ENCODE measurements at regions not wholly inside any gene's neighbourhood (a gene's known extent, or its start where the extent isn't known, plus 50 kb on each side); places are given as distances from the start of the nearest gene placed in this dataset.

GRCh38 chr13:34623331-34623730 is 318.7 kb upstream of the NBEA start:
- Histone ChIP-seq H2BK120ac (ENCODE audit: low read depth, low read length) (no peak overlapping the region), H3K4me3 (ENCODE audit: low read length in 2 of 2) (no peak overlapping the region), H3K9me3 (replicated peaks in 1 of 2; ENCODE audit: control insufficient read depth in 2 of 2, insufficient read depth in 1 of 2, low read depth in 1 of 2, low read length in 2 of 2) (no peaks in the 10 kb centered on the region), H3K4me2 (ENCODE audit: insufficient read depth, low read length, poor library complexity, severe bottlenecking) (no peak overlapping the region), H3K9ac (ENCODE audit: low read depth, low read length, poor library complexity) (no peak overlapping the region), H3K14ac (ENCODE audit: low read length) (no peak overlapping the region), H2AK5ac (ENCODE audit: low read depth, low read length) (peak overlapping the region; percentile 24), H3K18ac (ENCODE audit: low read length) (peak overlapping the region; percentile 15), H3K36me3 (replicated peaks in 1 of 2; ENCODE audit: control insufficient read depth in 2 of 2, insufficient read depth in 2 of 2, low read length in 2 of 2) (no peaks in the 10 kb centered on the region), H3K4ac (ENCODE audit: low read length) (no peak overlapping the region), H3K4me1 (ENCODE audit: control insufficient read depth in 2 of 2, insufficient read depth in 1 of 2, low read depth in 1 of 2, low read length in 2 of 2) (peaks cover 0 to 7% of the 10 kb centered on the region in 2 donors), H2BK15ac (ENCODE audit: low read length) (no peak overlapping the region), H2BK5ac (ENCODE audit: low read length) (no peak overlapping the region), H3K23ac (ENCODE audit: low read depth, low read length, poor library complexity) (no peak overlapping the region), H2BK12ac (ENCODE audit: low read length) (no peak overlapping the region), H2AFZ (ENCODE audit: low read length) (no peak overlapping the region), H4K91ac (ENCODE audit: low read depth, low read length, poor library complexity) (no peak overlapping the region), H4K8ac (ENCODE audit: low read depth, low read length) (no peak overlapping the region), H3K27me3 (ENCODE audit: control insufficient read depth in 3 of 3, insufficient read depth in 3 of 3, low read depth in 1 of 3, low read length in 3 of 3) (no peaks in the 10 kb centered on the region), H3K79me1 (ENCODE audit: low read depth, low read length) (no peaks in the 10 kb centered on the region), H3K27ac (replicated peaks; ENCODE audit: low read length) (no peak overlapping the region)
- no peak for DNase-seq (ENCODE audit: low spot score)
- WGBS, 2 donors (ENCODE audit: extremely low coverage in 2 of 2, insufficient read length in 2 of 2, insufficient replicate concordance in 1 of 2), result no CpG with 5 or more reads among the region's 4 CpGs

GRCh38 chr13:34627509-34628208 is 314.4 kb upstream of the NBEA start:
- no peaks in the 10 kb centered on the region for H3K36me3 ChIP-seq (replicated peaks in 1 of 2; ENCODE audit: control insufficient read depth in 2 of 2, insufficient read depth in 2 of 2, low read length in 2 of 2)
- H3K79me1 ChIP-seq (ENCODE audit: low read depth, low read length), result no peaks in the 10 kb centered on the region
- no peak overlapping the region for H4K91ac ChIP-seq (ENCODE audit: low read depth, low read length, poor library complexity)
- H3K14ac ChIP-seq (ENCODE audit: low read length), result no peak overlapping the region
- no peak overlapping the region for H2BK15ac ChIP-seq (ENCODE audit: low read length)
- no peak overlapping the region for H3K23ac ChIP-seq (ENCODE audit: low read depth, low read length, poor library complexity)
- H3K4ac ChIP-seq (ENCODE audit: low read length), result no peak overlapping the region
- peak overlapping the region; percentile 29 for H3K4me2 ChIP-seq (ENCODE audit: insufficient read depth, low read length, poor library complexity, severe bottlenecking)
- no peaks in the 10 kb centered on the region for H3K9me3 ChIP-seq (replicated peaks in 1 of 2; ENCODE audit: control insufficient read depth in 2 of 2, insufficient read depth in 1 of 2, low read depth in 1 of 2, low read length in 2 of 2)
- H3K27me3 ChIP-seq (ENCODE audit: control insufficient read depth in 3 of 3, insufficient read depth in 3 of 3, low read depth in 1 of 3, low read length in 3 of 3), result no peaks in the 10 kb centered on the region
- WGBS, 2 donors (ENCODE audit: extremely low coverage in 2 of 2, insufficient read length in 2 of 2, insufficient replicate concordance in 1 of 2), result no CpG with 5 or more reads among the region's 9 CpGs
- peak; percentile 80 for DNase-seq (ENCODE audit: low spot score)
- H2BK12ac ChIP-seq (ENCODE audit: low read length), result no peak overlapping the region
- peaks cover 0 to 10% of the 10 kb centered on the region in 2 donors for H3K4me1 ChIP-seq (ENCODE audit: control insufficient read depth in 2 of 2, insufficient read depth in 1 of 2, low read depth in 1 of 2, low read length in 2 of 2)
- H3K18ac ChIP-seq (ENCODE audit: low read length), result no peak overlapping the region
- peak overlapping the region; percentile 12 for H3K27ac ChIP-seq (replicated peaks; ENCODE audit: low read length)
- no peak overlapping the region for H3K9ac ChIP-seq (ENCODE audit: low read depth, low read length, poor library complexity)
- no peak overlapping the region for H4K8ac ChIP-seq (ENCODE audit: low read depth, low read length)
- no peak overlapping the region for H2BK5ac ChIP-seq (ENCODE audit: low read length)
- H3K4me3 ChIP-seq (ENCODE audit: low read length in 2 of 2), result no peak overlapping the region
- H2AFZ ChIP-seq (ENCODE audit: low read length), result no peak overlapping the region
- no peak overlapping the region for H2BK120ac ChIP-seq (ENCODE audit: low read depth, low read length)
- no peak overlapping the region for H2AK5ac ChIP-seq (ENCODE audit: low read depth, low read length)

GRCh38 chr13:34628209-34628682 is 313.8 kb upstream of the NBEA start:
- no peak overlapping the region for H3K23ac ChIP-seq (ENCODE audit: low read depth, low read length, poor library complexity)
- no peak overlapping the region for H2BK120ac ChIP-seq (ENCODE audit: low read depth, low read length)
- no peak overlapping the region for H4K8ac ChIP-seq (ENCODE audit: low read depth, low read length)
- H3K79me1 ChIP-seq (ENCODE audit: low read depth, low read length), result no peaks in the 10 kb centered on the region
- H2BK12ac ChIP-seq (ENCODE audit: low read length), result no peak overlapping the region
- H3K4me1 ChIP-seq (ENCODE audit: control insufficient read depth in 2 of 2, insufficient read depth in 1 of 2, low read depth in 1 of 2, low read length in 2 of 2), result peaks cover 0 to 10% of the 10 kb centered on the region in 2 donors
- H2BK5ac ChIP-seq (ENCODE audit: low read length), result no peak overlapping the region
- no peak overlapping the region for H3K4me2 ChIP-seq (ENCODE audit: insufficient read depth, low read length, poor library complexity, severe bottlenecking)
- no peaks in the 10 kb centered on the region for H3K27me3 ChIP-seq (ENCODE audit: control insufficient read depth in 3 of 3, insufficient read depth in 3 of 3, low read depth in 1 of 3, low read length in 3 of 3)
- no peak overlapping the region for H2AK5ac ChIP-seq (ENCODE audit: low read depth, low read length)
- no peak overlapping the region for H3K9ac ChIP-seq (ENCODE audit: low read depth, low read length, poor library complexity)
- DNase-seq (ENCODE audit: low spot score), result no peak
- H3K9me3 ChIP-seq (replicated peaks in 1 of 2; ENCODE audit: control insufficient read depth in 2 of 2, insufficient read depth in 1 of 2, low read depth in 1 of 2, low read length in 2 of 2), result no peaks in the 10 kb centered on the region
- H3K4ac ChIP-seq (ENCODE audit: low read length), result no peak overlapping the region
- H3K4me3 ChIP-seq (ENCODE audit: low read length in 2 of 2), result no peak overlapping the region
- no peak overlapping the region for H2BK15ac ChIP-seq (ENCODE audit: low read length)
- no peak overlapping the region for H3K14ac ChIP-seq (ENCODE audit: low read length)
- H3K27ac ChIP-seq (replicated peaks; ENCODE audit: low read length), result peak overlapping the region; percentile 12
- no CpG with 5 or more reads among the region's 5 CpGs for WGBS, 2 donors (ENCODE audit: extremely low coverage in 2 of 2, insufficient read length in 2 of 2, insufficient replicate concordance in 1 of 2)
- H2AFZ ChIP-seq (ENCODE audit: low read length), result no peak overlapping the region
- H4K91ac ChIP-seq (ENCODE audit: low read depth, low read length, poor library complexity), result no peak overlapping the region
- no peaks in the 10 kb centered on the region for H3K36me3 ChIP-seq (replicated peaks in 1 of 2; ENCODE audit: control insufficient read depth in 2 of 2, insufficient read depth in 2 of 2, low read length in 2 of 2)
- H3K18ac ChIP-seq (ENCODE audit: low read length), result no peak overlapping the region

GRCh38 chr13:34634448-34634847 is 307.6 kb upstream of the NBEA start:
- no peak for DNase-seq (ENCODE audit: low spot score)
- Histone ChIP-seq H3K27ac (replicated peaks; ENCODE audit: low read length) (no peak overlapping the region), H3K36me3 (replicated peaks in 1 of 2; ENCODE audit: control insufficient read depth in 2 of 2, insufficient read depth in 2 of 2, low read length in 2 of 2) (no peaks in the 10 kb centered on the region), H2BK5ac (ENCODE audit: low read length) (no peak overlapping the region), H2AFZ (ENCODE audit: low read length) (no peak overlapping the region), H2AK5ac (ENCODE audit: low read depth, low read length) (no peak overlapping the region), H3K27me3 (ENCODE audit: control insufficient read depth in 3 of 3, insufficient read depth in 3 of 3, low read depth in 1 of 3, low read length in 3 of 3) (no peaks in the 10 kb centered on the region), H2BK120ac (ENCODE audit: low read depth, low read length) (no peak overlapping the region), H3K18ac (ENCODE audit: low read length) (no peak overlapping the region), H3K9me3 (replicated peaks in 1 of 2; ENCODE audit: control insufficient read depth in 2 of 2, insufficient read depth in 1 of 2, low read depth in 1 of 2, low read length in 2 of 2) (no peaks in the 10 kb centered on the region), H4K91ac (ENCODE audit: low read depth, low read length, poor library complexity) (no peak overlapping the region), H3K14ac (ENCODE audit: low read length) (no peak overlapping the region), H3K9ac (ENCODE audit: low read depth, low read length, poor library complexity) (no peak overlapping the region), H3K4me3 (ENCODE audit: low read length in 2 of 2) (no peak overlapping the region), H2BK15ac (ENCODE audit: low read length) (no peak overlapping the region), H2BK12ac (ENCODE audit: low read length) (no peak overlapping the region), H4K8ac (ENCODE audit: low read depth, low read length) (no peak overlapping the region), H3K4me2 (ENCODE audit: insufficient read depth, low read length, poor library complexity, severe bottlenecking) (no peak overlapping the region), H3K23ac (ENCODE audit: low read depth, low read length, poor library complexity) (no peak overlapping the region), H3K4ac (ENCODE audit: low read length) (no peak overlapping the region), H3K79me1 (ENCODE audit: low read depth, low read length) (no peaks in the 10 kb centered on the region), H3K4me1 (ENCODE audit: control insufficient read depth in 2 of 2, insufficient read depth in 1 of 2, low read depth in 1 of 2, low read length in 2 of 2) (peaks cover 0 to 5% of the 10 kb centered on the region in 2 donors)
- no CpG with 5 or more reads among the region's 2 CpGs for WGBS, 2 donors (ENCODE audit: extremely low coverage in 2 of 2, insufficient read length in 2 of 2, insufficient replicate concordance in 1 of 2)

Data from neuronal stem cell (in vitro differentiated cells).